ENCODE measurements at regions not wholly inside any gene's neighbourhood (a gene's known extent, or its start where the extent isn't known, plus 50 kb on each side); places are given as distances from the start of the nearest gene placed in this dataset.

DNA sequence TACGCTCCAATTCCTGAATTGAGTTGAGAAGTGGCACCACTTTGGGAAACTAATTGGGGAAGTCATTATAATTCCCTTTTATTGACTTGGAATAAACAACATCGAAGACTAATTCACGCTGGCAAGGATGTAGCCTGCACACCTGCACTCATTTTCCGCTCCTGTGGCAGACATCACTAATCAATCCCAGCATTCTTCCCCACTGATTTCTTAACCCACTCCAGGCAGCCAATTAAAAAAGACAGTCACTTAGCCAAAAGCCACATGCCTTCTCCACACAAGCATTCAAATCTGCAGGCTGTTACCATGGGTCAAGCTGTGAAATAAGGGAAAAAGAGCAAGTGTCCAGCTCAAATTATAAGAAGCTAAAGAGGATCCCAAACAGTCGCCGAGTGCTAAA lies 68.2 kb upstream of the HRH2 start:
- Mint-ChIP-seq H3K4me3 (no peak overlapping the region), H3K27ac (no peak overlapping the region), H3K9me3 (peaks cover 26% of the 10 kb centered on the region), H3K27me3 (ENCODE audit: insufficient read depth, low read depth, poor library complexity) (peaks cover 25% of the 10 kb centered on the region), H3K36me3 (ENCODE audit: low read depth) (peaks cover 15% of the 10 kb centered on the region), H3K4me1 (peaks cover 18% of the 10 kb centered on the region)
- no peaks in the 10 kb centered on the region for H3K79me2 ChIP-seq (replicated peaks; ENCODE audit: insufficient read depth)
- TF ChIP-seq, protein P1, sequence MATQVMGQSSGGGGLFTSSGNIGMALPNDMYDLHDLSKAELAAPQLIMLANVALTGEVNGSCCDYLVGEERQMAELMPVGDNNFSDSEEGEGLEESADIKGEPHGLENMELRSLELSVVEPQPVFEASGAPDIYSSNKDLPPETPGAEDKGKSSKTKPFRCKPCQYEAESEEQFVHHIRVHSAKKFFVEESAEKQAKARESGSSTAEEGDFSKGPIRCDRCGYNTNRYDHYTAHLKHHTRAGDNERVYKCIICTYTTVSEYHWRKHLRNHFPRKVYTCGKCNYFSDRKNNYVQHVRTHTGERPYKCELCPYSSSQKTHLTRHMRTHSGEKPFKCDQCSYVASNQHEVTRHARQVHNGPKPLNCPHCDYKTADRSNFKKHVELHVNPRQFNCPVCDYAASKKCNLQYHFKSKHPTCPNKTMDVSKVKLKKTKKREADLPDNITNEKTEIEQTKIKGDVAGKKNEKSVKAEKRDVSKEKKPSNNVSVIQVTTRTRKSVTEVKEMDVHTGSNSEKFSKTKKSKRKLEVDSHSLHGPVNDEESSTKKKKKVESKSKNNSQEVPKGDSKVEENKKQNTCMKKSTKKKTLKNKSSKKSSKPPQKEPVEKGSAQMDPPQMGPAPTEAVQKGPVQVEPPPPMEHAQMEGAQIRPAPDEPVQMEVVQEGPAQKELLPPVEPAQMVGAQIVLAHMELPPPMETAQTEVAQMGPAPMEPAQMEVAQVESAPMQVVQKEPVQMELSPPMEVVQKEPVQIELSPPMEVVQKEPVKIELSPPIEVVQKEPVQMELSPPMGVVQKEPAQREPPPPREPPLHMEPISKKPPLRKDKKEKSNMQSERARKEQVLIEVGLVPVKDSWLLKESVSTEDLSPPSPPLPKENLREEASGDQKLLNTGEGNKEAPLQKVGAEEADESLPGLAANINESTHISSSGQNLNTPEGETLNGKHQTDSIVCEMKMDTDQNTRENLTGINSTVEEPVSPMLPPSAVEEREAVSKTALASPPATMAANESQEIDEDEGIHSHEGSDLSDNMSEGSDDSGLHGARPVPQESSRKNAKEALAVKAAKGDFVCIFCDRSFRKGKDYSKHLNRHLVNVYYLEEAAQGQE (IDR thresholded peaks at IDR 0.05; ENCODE audit: unreplicated experiment) = no peak
- no peak for TF ChIP-seq EZH2phosphoT487 (IDR thresholded peaks at IDR 0.05; ENCODE audit: unreplicated experiment)
- no peak for TF ChIP-seq JUNB (IDR thresholded peaks at IDR 0.05; ENCODE audit: unreplicated experiment)
- TF ChIP-seq, protein P2, sequence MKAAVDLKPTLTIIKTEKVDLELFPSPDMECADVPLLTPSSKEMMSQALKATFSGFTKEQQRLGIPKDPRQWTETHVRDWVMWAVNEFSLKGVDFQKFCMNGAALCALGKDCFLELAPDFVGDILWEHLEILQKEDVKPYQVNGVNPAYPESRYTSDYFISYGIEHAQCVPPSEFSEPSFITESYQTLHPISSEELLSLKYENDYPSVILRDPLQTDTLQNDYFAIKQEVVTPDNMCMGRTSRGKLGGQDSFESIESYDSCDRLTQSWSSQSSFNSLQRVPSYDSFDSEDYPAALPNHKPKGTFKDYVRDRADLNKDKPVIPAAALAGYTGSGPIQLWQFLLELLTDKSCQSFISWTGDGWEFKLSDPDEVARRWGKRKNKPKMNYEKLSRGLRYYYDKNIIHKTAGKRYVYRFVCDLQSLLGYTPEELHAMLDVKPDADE (IDR thresholded peaks at IDR 0.05) = no peak
- TF ChIP-seq STAT1 (IDR thresholded peaks at IDR 0.05; ENCODE audit: unreplicated experiment) = no peak
- TF ChIP-seq POLR2AphosphoS5 (IDR thresholded peaks at IDR 0.05; ENCODE audit: low read depth) = no peak
- TF ChIP-seq CREB1 (CRISPR knock-in tag; IDR thresholded peaks at IDR 0.05; ENCODE audit: low read depth) = no peak
- no peak for TF ChIP-seq NANOG (IDR thresholded peaks at IDR 0.05; ENCODE audit: borderline replicate concordance)
- no peak for TF ChIP-seq EZH2 (IDR thresholded peaks at IDR 0.05; ENCODE audit: low read depth, unreplicated experiment)
- TF ChIP-seq ZNF114 (CRISPR knock-in tag; IDR thresholded peaks at IDR 0.05) = no peak
- no peak for TF ChIP-seq ZNF331 (CRISPR knock-in tag; IDR thresholded peaks at IDR 0.05; ENCODE audit: low read depth)
- TF ChIP-seq, protein P3, sequence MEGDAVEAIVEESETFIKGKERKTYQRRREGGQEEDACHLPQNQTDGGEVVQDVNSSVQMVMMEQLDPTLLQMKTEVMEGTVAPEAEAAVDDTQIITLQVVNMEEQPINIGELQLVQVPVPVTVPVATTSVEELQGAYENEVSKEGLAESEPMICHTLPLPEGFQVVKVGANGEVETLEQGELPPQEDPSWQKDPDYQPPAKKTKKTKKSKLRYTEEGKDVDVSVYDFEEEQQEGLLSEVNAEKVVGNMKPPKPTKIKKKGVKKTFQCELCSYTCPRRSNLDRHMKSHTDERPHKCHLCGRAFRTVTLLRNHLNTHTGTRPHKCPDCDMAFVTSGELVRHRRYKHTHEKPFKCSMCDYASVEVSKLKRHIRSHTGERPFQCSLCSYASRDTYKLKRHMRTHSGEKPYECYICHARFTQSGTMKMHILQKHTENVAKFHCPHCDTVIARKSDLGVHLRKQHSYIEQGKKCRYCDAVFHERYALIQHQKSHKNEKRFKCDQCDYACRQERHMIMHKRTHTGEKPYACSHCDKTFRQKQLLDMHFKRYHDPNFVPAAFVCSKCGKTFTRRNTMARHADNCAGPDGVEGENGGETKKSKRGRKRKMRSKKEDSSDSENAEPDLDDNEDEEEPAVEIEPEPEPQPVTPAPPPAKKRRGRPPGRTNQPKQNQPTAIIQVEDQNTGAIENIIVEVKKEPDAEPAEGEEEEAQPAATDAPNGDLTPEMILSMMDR (conservative IDR thresholded peaks at IDR 0.05; ENCODE audit: low read depth in 2 of 2) = no peak
- TF ChIP-seq, protein P4, sequence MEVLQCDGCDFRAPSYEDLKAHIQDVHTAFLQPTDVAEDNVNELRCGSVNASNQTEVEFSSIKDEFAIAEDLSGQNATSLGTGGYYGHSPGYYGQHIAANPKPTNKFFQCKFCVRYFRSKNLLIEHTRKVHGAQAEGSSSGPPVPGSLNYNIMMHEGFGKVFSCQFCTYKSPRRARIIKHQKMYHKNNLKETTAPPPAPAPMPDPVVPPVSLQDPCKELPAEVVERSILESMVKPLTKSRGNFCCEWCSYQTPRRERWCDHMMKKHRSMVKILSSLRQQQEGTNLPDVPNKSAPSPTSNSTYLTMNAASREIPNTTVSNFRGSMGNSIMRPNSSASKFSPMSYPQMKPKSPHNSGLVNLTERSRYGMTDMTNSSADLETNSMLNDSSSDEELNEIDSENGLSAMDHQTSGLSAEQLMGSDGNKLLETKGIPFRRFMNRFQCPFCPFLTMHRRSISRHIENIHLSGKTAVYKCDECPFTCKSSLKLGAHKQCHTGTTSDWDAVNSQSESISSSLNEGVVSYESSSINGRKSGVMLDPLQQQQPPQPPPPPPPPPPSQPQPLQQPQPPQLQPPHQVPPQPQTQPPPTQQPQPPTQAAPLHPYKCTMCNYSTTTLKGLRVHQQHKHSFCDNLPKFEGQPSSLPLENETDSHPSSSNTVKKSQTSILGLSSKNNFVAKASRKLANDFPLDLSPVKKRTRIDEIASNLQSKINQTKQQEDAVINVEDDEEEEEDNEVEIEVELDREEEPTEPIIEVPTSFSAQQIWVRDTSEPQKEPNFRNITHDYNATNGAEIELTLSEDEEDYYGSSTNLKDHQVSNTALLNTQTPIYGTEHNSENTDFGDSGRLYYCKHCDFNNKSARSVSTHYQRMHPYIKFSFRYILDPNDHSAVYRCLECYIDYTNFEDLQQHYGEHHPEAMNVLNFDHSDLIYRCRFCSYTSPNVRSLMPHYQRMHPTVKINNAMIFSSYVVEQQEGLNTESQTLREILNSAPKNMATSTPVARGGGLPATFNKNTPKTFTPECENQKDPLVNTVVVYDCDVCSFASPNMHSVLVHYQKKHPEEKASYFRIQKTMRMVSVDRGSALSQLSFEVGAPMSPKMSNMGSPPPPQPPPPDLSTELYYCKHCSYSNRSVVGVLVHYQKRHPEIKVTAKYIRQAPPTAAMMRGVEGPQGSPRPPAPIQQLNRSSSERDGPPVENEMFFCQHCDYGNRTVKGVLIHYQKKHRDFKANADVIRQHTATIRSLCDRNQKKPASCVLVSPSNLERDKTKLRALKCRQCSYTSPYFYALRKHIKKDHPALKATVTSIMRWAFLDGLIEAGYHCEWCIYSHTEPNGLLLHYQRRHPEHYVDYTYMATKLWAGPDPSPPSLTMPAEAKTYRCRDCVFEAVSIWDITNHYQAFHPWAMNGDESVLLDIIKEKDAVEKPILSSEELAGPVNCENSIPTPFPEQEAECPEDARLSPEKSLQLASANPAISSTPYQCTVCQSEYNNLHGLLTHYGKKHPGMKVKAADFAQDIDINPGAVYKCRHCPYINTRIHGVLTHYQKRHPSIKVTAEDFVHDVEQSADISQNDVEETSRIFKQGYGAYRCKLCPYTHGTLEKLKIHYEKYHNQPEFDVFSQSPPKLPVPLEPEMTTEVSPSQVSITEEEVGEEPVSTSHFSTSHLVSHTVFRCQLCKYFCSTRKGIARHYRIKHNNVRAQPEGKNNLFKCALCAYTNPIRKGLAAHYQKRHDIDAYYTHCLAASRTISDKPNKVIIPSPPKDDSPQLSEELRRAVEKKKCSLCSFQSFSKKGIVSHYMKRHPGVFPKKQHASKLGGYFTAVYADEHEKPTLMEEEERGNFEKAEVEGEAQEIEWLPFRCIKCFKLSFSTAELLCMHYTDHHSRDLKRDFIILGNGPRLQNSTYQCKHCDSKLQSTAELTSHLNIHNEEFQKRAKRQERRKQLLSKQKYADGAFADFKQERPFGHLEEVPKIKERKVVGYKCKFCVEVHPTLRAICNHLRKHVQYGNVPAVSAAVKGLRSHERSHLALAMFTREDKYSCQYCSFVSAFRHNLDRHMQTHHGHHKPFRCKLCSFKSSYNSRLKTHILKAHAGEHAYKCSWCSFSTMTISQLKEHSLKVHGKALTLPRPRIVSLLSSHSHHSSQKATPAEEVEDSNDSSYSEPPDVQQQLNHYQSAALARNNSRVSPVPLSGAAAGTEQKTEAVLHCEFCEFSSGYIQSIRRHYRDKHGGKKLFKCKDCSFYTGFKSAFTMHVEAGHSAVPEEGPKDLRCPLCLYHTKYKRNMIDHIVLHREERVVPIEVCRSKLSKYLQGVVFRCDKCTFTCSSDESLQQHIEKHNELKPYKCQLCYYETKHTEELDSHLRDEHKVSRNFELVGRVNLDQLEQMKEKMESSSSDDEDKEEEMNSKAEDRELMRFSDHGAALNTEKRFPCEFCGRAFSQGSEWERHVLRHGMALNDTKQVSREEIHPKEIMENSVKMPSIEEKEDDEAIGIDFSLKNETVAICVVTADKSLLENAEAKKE (CRISPR knock-in tag; IDR thresholded peaks at IDR 0.05) = no peak
- no peaks in the 10 kb centered on the region for H3F3A ChIP-seq (replicated peaks; ENCODE audit: low read depth)
- no peak overlapping the region for H2AFZ ChIP-seq
- no peak for ATAC-seq
- H3K9me2 ChIP-seq (ENCODE audit: insufficient read depth) = peaks cover 11% of the 10 kb centered on the region
- no peaks in the 10 kb centered on the region for H3K36me3 ChIP-seq (ENCODE audit: insufficient read depth)
- H3K4me1 ChIP-seq (ENCODE audit: insufficient read depth) = peaks cover 10% of the 10 kb centered on the region; the same call in 1 of the 2 replicates
- no peak overlapping the region for H3K4me3 ChIP-seq
- H3K27me3 ChIP-seq (ENCODE audit: insufficient read depth) = no peaks in the 10 kb centered on the region
- no peak overlapping the region for H3K4me2 ChIP-seq
- H3K27ac ChIP-seq (ENCODE audit: low read depth) = no peak overlapping the region
- DNase-seq (ENCODE audit: low spot score) = no peak
- no peaks in the 10 kb centered on the region for H4K20me1 ChIP-seq (replicated peaks; ENCODE audit: insufficient read depth)

All from GM23338 (cell line).